Hematopoietic multipotent progenitor cell treated with erythropoietin and hydrocortisone succinate and interleukin-3 and kit ligand, for 15 days (in vitro differentiated cells): ENCODE measurements at regions not wholly inside any gene's neighbourhood (a gene's known extent, or its start where the extent isn't known, plus 50 kb on each side); places are given as distances from the start of the nearest gene placed in this dataset.

ENCODE experiments used
- DNase-seq: peaks from one replicate; pipeline ENCODE4 v3.0.0-alpha.2; 2015; ENCODE audit warnings: low spot score

DNA sequence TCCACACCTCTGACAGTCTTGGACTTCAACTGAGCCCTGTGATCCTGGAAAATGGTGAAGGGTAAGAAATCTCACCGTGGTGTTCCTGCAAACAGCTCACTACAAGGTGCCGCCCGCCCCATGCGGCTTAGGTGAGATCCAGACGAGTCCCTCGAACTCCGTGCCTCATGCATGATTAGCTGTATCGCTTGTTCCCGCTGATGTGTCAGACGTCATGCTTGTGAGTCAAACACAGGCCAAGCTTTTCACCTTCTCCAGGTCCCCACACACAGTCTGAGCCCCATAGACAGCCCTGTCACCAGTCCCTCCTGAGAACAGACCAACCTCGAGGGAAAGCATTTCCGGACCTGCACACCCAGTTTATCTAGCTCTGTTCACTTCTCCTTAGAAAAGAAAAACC lies 740.5 kb downstream of the GALR1 start:
- no peak for DNase-seq

GRCh38 chr18:77990901-77991300 lies 741.3 kb downstream of the GALR1 start:
- no peak for DNase-seq

DNA sequence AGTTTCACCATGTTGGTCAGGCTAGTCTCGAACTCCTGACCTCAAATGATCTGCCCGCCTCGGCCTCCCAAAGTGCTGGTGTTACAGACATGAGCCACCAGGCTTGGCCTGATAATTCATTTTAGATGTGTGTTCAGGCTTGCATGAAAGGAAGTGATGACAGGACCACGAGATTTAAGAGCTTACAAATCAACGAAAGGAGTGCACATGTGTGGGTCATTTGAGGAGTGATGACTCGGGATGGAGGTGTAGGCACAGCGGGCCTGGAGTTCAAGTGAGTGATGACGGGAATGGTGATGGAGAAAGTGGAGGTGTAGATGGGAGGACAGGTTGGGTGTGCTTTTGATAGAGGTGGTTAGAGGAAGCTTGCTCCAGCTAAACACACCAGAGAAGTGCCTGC lies 742.4 kb downstream of the GALR1 start:
- no peak for DNase-seq

DNA sequence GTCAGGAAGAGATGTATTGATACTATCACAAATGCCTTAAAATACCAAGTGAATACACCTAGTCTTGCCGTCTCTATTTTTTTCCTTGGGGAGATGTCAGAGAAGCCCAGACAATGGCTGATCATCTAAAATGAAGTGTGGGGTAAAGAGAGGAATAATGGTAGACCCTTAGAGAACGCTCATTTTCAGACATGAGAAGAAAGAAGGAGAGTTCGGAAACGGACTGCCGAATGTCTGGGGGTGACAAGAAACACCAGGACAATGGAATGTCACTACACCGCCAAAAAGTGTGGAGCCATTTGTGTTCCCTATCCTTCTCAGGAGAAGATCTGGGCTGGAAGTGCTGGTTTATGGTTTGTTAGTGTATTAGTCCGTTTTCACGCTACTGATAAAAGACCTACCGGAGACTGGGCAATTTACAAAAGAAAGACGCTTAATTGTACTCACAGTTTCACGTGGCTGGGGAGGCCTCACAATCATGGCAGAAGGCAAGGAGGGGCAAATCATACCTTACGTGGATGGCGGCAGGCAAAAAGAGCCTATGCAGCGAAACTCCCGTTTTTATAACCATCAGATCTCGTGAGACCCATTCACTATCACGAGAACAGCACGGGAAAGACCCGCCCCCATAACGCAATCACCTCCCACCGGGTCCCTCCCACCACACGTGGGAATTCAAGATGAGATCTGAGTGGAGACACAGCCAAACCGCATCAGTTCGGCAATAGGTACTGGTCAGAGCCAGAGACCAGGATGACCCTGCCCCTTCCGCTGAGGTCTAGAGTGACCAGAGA lies 743.7 kb downstream of the GALR1 start:
- DNase-seq = no peak

- DNase-seq = no peak
These were observed 745.9 kb downstream of the GALR1 start for GRCh38 chr18:77995593-77995992.

DNA sequence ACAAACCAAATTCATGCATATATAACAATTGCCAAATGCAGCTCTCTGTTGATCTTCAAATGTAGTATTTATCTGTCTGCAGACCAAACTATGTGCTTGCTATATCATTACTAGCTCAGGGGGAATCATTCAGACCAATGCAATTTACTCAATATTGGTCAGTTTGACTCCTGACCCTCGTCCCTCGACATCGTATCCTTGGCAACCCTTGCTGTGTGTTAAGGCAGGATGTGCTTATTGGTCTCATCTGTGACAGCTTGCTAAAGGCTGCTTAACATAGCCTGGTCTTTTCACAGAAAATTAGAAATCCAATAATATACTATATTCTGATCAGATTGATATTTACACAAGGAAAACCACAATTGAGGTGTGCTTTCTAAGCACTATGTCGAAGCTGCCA lies 747.1 kb downstream of the GALR1 start:
- DNase-seq = no peak

DNA sequence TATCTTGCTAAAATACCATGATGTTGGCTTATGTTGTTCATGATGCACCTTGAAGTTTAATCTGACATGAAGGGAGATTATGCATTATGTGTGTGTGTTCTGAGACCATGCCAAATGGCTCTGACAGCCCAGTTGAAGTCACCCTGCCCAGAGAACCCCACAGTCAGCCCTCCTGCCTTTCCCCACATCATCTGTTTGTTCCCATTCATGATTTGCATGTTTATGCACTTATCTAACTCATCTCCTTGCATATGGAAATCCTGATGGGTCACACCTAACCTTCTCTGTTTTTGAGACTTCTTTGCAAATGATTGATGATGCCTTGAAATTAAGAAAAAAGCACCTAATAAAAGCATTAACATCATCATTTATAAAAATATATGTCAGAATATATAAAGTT lies 752.2 kb downstream of the GALR1 start:
- DNase-seq = no peak

DNA sequence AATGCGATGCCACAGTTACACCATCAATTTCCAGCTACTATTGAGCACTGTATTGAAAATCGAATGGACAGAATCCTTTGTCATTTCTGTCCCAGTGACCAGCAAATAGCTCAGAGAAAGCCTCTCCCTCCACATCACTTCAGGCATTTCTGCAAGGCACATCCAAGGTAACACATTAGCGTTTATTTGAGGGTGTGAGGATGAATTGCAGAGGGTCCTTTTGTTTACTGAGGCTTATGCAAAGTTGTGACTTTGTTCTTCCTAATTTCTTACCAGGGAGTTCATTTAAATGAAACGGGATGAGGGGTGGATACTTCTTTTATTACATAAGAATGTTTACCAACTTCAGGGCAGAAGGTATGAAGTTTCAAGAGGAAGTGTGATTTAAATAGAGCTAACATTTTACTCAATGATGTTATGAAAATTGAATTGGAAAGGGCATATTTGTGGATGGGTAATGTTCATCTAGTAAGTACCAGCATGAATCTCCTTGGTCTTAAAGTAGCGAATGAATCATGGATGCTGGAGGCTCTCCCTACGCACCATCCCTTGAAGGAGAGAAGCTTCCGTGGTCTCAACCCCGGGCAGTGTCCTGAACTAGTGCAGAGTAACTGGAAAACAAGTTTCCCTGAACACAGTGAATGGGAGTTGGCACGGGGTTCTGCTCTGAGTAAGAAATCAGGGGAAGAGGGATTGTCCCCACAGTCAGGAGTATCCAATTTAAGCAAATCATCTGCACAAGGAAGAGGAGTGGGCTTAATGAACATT lies 756.5 kb downstream of the GALR1 start:
- no peak for DNase-seq

GRCh38 chr18:78006774-78007260 lies 757.2 kb downstream of the GALR1 start:
- DNase-seq = no peak

- no peak for DNase-seq
These were observed 760.7 kb downstream of the GALR1 start for GRCh38 chr18:78010363-78010762.

- DNase-seq = no peak
These were observed 768.2 kb downstream of the GALR1 start for GRCh38 chr18:78017869-78018268.

DNA sequence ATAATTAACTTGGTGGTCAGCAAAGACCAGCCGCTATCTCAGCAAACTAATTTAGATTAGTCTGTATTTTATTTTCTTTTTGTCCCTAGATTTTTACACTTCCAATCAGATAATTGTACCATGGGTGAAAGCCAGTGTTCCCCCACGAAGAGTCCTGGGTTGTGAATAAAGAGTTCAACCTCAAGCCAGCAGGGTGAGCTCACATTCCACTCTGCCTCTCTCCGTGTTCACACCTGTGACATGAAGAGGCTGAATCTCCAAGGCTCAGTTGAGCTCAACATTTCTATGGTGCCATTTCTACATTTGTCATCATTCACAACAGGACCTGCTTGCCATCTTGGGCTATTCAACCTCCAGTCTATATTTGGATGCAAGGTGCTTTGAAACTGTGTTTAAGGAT lies 771.5 kb downstream of the GALR1 start:
- no peak for DNase-seq

- DNase-seq = no peak
These were observed 781.9 kb downstream of the GALR1 start for GRCh38 chr18:78031589-78031988.

- no peak for DNase-seq
These were observed 782.3 kb downstream of the GALR1 start for GRCh38 chr18:78031991-78032390.

DNA sequence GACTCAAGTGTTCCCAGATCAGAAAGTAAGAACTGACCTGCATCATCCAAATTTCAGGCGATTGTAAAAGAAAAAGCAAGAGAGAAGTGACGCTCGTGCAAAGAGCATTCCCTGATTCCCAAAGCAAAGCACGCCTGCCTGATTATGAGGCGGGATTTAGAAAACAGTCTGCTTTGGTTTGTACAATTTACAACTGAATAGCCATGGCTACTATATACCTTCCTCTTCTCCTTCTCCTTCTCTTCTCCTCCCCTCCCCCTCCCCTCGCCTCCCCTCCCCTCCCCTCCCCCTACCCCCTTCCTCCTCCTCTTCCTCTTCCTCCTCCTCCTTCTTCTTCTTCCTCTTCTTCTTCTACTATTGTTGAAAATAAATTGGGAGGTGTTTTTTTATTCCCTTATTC lies 782.9 kb downstream of the GALR1 start:
- no peak for DNase-seq

DNA sequence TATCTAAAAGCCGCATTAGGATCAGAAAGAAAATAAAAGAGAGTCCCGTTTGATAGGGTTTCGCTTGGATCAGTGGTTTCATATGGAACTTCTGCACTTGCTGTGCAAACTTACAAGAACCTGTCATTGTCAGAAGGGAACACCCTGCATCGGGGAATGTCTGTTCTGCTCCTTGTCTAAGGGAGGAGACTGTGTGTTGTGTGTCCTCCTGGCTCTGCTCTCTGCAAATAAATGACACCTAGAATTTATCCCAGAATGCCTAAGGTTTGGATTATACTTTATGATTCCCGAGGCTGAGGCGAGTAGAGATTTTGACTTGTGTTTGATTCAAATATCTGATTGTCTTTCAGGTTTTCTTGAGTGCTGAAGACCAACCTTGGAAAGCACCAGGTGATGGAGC lies 785.1 kb downstream of the GALR1 start:
- no peak for DNase-seq

- no peak for DNase-seq
These were observed 791.6 kb downstream of the GALR1 start for GRCh38 chr18:78041218-78041617.

DNA sequence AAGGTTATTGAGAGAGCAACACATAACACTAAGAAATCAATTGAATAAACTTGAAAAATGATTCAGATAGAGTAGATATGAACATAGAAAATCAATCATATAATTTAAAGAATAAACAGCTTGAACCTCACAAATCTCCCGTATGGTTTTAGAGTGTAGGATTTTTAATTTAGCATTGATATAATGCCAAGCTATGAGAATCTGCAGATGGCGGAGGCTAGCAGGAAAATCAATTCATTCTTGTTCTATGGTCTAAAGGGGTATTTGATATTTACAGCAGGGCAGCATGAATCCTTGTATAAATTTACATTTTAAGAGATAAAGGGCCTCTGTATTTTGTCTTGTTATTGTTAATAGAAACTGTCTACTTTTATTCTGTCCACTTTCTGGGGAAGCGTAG lies 797.0 kb downstream of the GALR1 start:
- DNase-seq = no peak

DNA sequence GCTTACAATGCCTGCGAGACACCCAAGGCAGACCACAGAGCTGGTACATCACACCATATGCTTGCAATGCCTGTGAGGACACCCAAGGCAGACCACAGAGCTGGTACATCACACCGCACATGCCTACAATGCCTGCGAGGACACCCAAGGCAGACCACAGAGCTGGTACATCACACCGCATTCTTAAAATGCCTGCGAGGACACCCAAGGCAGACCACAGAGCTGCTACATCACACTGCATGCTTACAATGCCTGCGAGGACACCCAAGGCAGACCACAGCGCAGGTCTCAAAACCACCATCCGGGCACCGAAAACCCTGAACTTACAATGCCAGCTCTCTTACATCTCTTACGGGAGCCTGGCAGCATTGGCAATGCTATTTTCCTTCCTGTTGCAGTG lies 799.6 kb downstream of the GALR1 start:
- no peak for DNase-seq

GRCh38 chr18:78054801-78055200 lies 805.2 kb downstream of the GALR1 start:
- DNase-seq = no peak

- DNase-seq = no peak
These were observed 806.4 kb downstream of the GALR1 start for GRCh38 chr18:78056011-78056410.

DNA sequence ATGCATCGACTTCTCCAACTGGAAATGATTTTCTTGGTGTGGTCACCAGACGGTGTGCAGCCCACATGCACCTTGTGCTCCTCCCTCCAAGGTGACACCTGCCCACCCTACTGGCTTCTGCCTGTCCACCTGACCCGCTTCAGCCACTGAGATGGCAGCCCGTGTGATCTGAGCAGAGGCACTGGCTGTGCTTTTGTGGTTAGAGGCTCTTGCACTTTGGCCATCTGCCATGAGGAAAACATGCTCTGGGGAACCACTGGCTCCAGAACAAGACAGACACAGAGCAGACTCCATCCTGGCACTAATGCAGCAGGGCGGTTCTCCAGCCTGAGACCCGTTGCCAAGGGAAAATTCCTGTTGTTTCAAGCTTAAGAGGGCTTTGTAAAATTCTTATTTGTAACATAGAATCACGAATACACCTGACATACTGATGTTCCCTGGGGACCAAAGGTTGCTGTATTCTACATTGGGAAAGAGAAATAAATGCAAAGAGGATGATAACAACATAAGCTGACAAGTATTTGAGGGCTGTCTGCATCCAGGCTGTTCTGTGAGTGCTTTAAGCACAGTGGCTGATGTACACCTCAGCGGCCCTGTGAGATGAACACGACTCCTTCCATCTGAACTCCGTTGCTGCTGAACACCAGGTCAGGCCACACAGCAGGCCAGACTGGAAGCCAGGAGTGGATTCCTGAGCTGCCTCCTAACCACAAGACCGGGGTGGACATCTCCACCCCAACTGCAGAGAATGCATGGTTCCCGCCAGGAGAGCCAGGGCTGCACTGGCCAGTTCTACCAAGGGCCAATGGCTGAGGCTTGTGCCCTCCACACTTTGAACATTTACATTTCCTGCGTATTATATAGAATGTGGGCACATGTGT lies 820.4 kb downstream of the GALR1 start:
- DNase-seq = no peak
